GM18499 (cell line): ENCODE measurements at regions not wholly inside any gene's neighbourhood (a gene's known extent, or its start where the extent isn't known, plus 50 kb on each side); places are given as distances from the start of the nearest gene placed in this dataset.
"Not testable (repeated sequence)": the region's sequence is repeated elsewhere in the genome, so short reads cannot be mapped to it uniquely, and the experiment has no call there.

ENCODE experiments used
- ATAC-seq: cut with Tn5 transposase; IDR thresholded peaks from one replicate; pipeline ENCODE4 v1.9.1; 2021; ENCODE audit warnings: moderate number of reproducible peaks; ENCODE audit not compliant: insufficient read depth, unreplicated experiment

GRCh38 chr5:56632939-56633338 is 182.4 kb upstream of the MAP3K1 start:
- no peak for ATAC-seq

DNA sequence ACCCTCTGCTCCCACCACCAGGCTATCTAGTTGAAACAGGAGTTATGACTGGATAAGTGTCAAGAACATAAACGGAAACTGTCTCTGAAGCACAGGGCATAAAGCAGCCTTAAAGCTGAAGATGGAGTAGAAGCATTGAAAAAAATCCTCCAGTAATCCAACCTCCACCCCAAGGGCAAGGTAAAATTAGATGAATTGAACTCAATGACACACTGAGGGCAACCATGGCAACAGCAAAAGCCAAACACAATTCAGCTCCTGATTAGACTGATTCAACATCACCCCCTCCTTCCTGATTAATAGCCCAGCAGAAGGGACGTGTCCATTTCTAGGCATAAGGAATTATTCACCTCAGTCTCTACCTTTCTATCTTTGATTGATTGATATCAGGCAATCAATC is 183.2 kb upstream of the MAP3K1 start:
- ATAC-seq = no peak

DNA sequence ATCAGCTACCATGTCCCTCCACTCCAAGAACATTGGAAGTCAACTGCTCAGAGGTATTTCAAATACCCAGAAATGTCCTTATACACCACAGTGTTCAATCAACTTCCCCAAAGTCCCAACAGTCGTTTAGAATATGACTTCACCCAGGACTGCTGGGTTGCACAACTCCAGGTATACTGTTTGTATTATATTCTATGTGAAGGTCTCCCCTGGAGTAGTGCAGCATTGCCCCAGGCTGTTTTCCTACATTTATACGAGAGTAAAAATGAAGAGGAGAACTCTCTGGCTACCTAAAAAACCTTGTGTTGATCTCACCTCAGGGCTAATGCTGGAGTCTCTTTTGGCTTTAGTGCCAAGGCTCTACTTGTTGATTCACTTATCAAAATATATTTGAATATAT is 183.6 kb upstream of the MAP3K1 start:
- no peak for ATAC-seq

- not testable (repeated sequence) for ATAC-seq
Observed at GRCh38 chr5:56628616-56629015, 186.7 kb upstream of the MAP3K1 start.

DNA sequence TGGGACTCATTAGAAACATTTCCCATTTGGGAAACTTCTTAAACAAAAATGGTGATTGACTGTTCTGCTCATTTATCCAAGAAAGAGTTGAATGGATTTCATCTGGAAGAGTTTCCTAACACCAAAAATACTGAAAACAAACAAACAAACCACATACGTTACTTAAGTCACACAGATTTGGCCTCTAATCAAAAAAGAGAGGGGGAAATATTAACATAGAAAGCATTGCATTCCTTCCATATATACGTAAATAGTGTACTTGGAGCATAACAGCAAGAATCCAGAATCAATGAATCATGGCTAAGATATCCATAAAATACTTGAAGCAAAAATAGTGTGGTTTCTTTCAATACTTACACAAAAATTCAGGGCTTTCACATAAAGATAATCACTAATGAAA is 189.8 kb upstream of the MAP3K1 start:
- no peak for ATAC-seq

DNA sequence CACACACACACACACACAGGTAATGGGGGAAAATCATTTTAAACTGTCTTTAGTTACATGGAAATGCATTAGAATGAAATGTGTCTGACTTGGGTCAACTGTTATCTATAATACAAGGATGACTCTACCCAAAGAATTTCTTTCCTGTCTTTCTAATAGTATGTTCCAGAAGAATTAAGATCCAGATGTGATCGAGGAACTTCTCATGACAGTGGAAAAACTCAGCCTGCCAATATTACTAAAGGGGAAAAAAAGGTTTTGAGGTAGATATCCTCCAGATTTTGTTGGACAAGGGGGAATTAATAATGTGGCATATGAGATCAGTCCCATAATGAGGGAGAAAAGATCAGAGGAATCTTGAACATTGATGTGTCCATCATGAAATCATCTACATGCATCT is 190.6 kb upstream of the MAP3K1 start:
- no peak for ATAC-seq

GRCh38 chr5:56622141-56622540 is 193.2 kb upstream of the MAP3K1 start:
- ATAC-seq = no peak

DNA sequence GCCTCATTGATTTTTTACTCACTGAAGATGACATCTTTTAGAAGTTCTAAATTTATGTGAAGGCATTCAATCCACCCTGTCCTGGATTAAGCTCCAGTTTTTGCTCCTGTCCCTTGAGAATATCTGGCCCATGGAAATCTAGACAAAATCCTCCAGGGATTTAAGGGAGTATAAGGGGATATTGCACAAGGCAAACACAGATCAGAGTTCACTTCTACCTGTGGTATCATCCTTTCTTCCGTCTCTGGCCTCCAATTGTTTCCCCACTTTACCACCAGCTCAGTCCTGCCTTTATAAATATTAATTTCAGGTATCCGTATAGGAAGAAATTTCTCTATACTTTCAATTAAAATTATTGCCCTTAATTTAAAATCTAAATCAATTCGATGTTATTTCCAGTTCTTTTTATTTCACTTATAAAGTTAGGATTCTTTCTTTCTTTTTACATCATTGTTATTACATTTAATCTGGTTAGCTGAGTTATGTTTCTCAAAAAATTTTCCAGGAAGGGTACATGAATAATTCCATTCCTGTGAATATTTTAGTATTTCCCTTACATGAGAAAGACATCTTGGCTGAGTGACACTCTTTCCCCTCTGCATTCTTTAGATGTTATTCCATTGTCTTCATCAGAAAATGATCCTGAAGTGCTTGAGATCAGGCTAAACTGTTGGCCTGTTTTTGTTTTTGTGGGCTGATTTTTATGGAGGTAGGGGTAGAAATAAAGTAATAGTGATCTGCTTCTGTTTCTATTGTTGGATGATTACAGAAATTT is 194.3 kb upstream of the MAP3K1 start:
- ATAC-seq = no peak

- ATAC-seq = no peak
Observed at GRCh38 chr5:56617998-56618397, 197.4 kb upstream of the MAP3K1 start.

- ATAC-seq = no peak
Observed at GRCh38 chr5:56616454-56617160, 198.7 kb upstream of the MAP3K1 start.

- ATAC-seq = no peak
Observed at GRCh38 chr5:56615361-56616153, 199.8 kb upstream of the MAP3K1 start.

- no peak for ATAC-seq
Observed at GRCh38 chr5:56612759-56613158, 202.6 kb upstream of the MAP3K1 start.

GRCh38 chr5:56612353-56612752 is 203.0 kb upstream of the MAP3K1 start:
- ATAC-seq = no peak

DNA sequence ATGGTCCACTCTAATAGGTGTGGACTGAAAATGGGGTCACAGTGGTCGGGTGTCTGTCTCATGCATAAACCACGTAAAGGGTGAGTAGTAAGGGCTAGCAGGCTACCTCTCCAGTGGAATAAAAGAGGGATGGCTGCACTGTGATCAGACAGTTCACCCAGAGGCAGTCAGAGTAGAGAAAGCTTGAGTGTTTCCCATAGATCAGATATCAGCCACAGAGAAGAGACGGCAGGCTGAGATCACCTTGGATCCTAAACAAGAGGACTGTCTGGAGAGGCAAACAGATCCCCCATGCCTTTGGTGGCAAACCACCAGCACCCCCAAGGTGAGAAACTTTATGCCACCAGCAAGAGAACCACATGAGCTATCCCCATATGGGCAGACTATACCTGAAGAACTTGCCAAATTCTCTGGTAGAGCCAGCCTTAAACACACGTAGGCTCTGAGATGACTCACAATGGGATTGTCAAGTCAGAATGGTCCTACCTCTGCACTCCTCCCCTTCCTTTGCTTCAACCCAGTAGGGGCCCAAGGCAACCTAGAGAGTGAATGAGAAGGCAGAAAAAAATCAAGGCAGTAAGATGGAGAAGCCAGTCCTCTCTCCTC is 205.2 kb upstream of the MAP3K1 start:
- no peak for ATAC-seq

GRCh38 chr5:56608217-56608925 is 207.0 kb upstream of the MAP3K1 start:
- no peak for ATAC-seq

GRCh38 chr5:56607551-56607950 is 207.8 kb upstream of the MAP3K1 start:
- no peak for ATAC-seq

- ATAC-seq = no peak
Observed at GRCh38 chr5:56607074-56607473, 208.3 kb upstream of the MAP3K1 start.

DNA sequence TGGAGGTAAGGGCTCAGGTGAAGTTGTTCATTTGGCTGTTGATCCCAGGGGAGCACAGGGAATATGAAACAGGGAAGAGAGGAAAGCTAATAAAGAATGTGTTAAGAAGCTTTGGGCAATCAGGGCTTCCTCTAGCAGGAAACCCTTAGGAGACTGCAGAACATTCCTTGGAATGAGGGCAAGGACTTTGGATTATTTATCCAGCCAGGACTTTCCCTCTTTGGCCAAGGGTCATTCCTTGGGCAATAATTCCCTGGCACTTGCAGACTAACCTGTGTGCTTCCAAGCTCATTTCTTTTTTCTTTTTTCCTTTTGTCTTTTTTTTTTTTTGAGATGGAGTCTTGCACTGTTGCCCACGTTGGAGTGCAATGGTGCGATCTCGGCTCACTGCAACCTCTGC is 209.2 kb upstream of the MAP3K1 start:
- ATAC-seq = no peak

DNA sequence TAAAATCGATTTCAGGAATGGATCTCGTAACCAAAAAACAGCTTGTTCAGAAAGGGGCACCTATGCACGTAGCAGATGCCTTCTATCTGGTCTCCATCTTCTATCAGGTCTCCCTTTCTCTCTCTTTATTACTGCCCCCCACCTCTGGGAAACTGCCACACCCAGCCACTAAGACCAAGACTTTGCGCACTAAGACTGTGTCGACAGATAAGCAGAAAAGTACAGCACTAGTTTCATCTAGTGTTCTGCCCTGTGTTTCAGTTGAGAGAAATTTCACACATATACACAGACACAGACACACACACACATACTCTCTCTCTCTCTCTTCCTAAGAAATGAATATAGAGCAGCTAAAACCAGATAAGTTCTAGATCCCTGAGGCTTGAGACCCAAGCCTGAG is 210.1 kb upstream of the MAP3K1 start:
- ATAC-seq = no peak

- no peak for ATAC-seq
Observed at GRCh38 chr5:56601641-56602071, 213.7 kb upstream of the MAP3K1 start.
